ENCODE measurements at regions not wholly inside any gene's neighbourhood (a gene's known extent, or its start where the extent isn't known, plus 50 kb on each side); places are given as distances from the start of the nearest gene placed in this dataset.
A peak's percentile ranks its signal among the peaks of the same experiment; 100 is the strongest.

- Histone ChIP-seq H2BK12ac (ENCODE audit: low read length) (peak overlapping the region; percentile 26), H2BK5ac (ENCODE audit: low read length) (peak overlapping the region; percentile 4), H3K79me1 (ENCODE audit: low read depth, low read length) (no peaks in the 10 kb centered on the region), H3K9ac (ENCODE audit: low read depth, low read length, poor library complexity) (no peak overlapping the region), H3K27ac (replicated peaks; ENCODE audit: low read length) (no peak overlapping the region), H3K36me3 (replicated peaks in 1 of 2; ENCODE audit: control insufficient read depth in 2 of 2, insufficient read depth in 2 of 2, low read length in 2 of 2) (no peaks in the 10 kb centered on the region), H3K4me1 (ENCODE audit: control insufficient read depth in 2 of 2, insufficient read depth in 1 of 2, low read depth in 1 of 2, low read length in 2 of 2) (peaks cover 7 to 12% of the 10 kb centered on the region in 2 donors), H4K91ac (ENCODE audit: low read depth, low read length, poor library complexity) (peak overlapping the region; percentile 12), H2AFZ (ENCODE audit: low read length) (no peak overlapping the region), H3K4me3 (ENCODE audit: low read length in 2 of 2) (no peak overlapping the region), H4K8ac (ENCODE audit: low read depth, low read length) (no peak overlapping the region), H2BK15ac (ENCODE audit: low read length) (no peak overlapping the region), H2AK5ac (ENCODE audit: low read depth, low read length) (no peak overlapping the region), H3K9me3 (replicated peaks in 1 of 2; ENCODE audit: control insufficient read depth in 2 of 2, insufficient read depth in 1 of 2, low read depth in 1 of 2, low read length in 2 of 2) (peaks cover 3 to 6% of the 10 kb centered on the region in 2 donors), H3K4ac (ENCODE audit: low read length) (no peak overlapping the region), H3K4me2 (ENCODE audit: insufficient read depth, low read length, poor library complexity, severe bottlenecking) (no peak overlapping the region), H3K18ac (ENCODE audit: low read length) (peak overlapping the region; percentile 68), H3K23ac (ENCODE audit: low read depth, low read length, poor library complexity) (no peak overlapping the region), H2BK120ac (ENCODE audit: low read depth, low read length) (no peak overlapping the region), H3K14ac (ENCODE audit: low read length) (no peak overlapping the region), H3K27me3 (ENCODE audit: control insufficient read depth in 3 of 3, insufficient read depth in 3 of 3, low read depth in 1 of 3, low read length in 3 of 3) (no peaks in the 10 kb centered on the region)
- DNase-seq (ENCODE audit: low spot score): no peak
- whole genome bisulfite sequencing, 2 donors (ENCODE audit: extremely low coverage in 2 of 2, insufficient read length in 2 of 2, insufficient replicate concordance in 1 of 2): no CpG with 5 or more reads among the region's 7 CpGs
Measured at GRCh38 chr1:94684690-94685250, 135.4 kb upstream of the SLC44A3 start.

- H3K36me3 ChIP-seq (replicated peaks in 1 of 2; ENCODE audit: control insufficient read depth in 2 of 2, insufficient read depth in 2 of 2, low read length in 2 of 2): no peaks in the 10 kb centered on the region
- H2BK15ac ChIP-seq (ENCODE audit: low read length): no peak overlapping the region
- WGBS, 2 donors (ENCODE audit: extremely low coverage in 2 of 2, insufficient read length in 2 of 2, insufficient replicate concordance in 1 of 2): no CpG with 5 or more reads among the region's 6 CpGs
- H4K8ac ChIP-seq (ENCODE audit: low read depth, low read length): no peak overlapping the region
- H2BK120ac ChIP-seq (ENCODE audit: low read depth, low read length): no peak overlapping the region
- H3K14ac ChIP-seq (ENCODE audit: low read length): no peak overlapping the region
- peak overlapping the region; percentile 25 for H2BK5ac ChIP-seq (ENCODE audit: low read length)
- H3K27ac ChIP-seq (replicated peaks; ENCODE audit: low read length): no peak overlapping the region
- no peaks in the 10 kb centered on the region for H3K79me1 ChIP-seq (ENCODE audit: low read depth, low read length)
- no peak overlapping the region for H4K91ac ChIP-seq (ENCODE audit: low read depth, low read length, poor library complexity)
- DNase-seq (ENCODE audit: low spot score): no peak
- no peak overlapping the region for H3K9ac ChIP-seq (ENCODE audit: low read depth, low read length, poor library complexity)
- no peak overlapping the region for H3K4me3 ChIP-seq (ENCODE audit: low read length in 2 of 2)
- peaks cover 2 to 6% of the 10 kb centered on the region in 2 donors for H3K4me1 ChIP-seq (ENCODE audit: control insufficient read depth in 2 of 2, insufficient read depth in 1 of 2, low read depth in 1 of 2, low read length in 2 of 2)
- H2AFZ ChIP-seq (ENCODE audit: low read length): no peak overlapping the region
- H3K27me3 ChIP-seq (ENCODE audit: control insufficient read depth in 3 of 3, insufficient read depth in 3 of 3, low read depth in 1 of 3, low read length in 3 of 3): no peaks in the 10 kb centered on the region
- no peak overlapping the region for H2BK12ac ChIP-seq (ENCODE audit: low read length)
- H3K18ac ChIP-seq (ENCODE audit: low read length): no peak overlapping the region
- H3K9me3 ChIP-seq (replicated peaks in 1 of 2; ENCODE audit: control insufficient read depth in 2 of 2, insufficient read depth in 1 of 2, low read depth in 1 of 2, low read length in 2 of 2): peaks cover 3 to 8% of the 10 kb centered on the region in 2 donors
- H3K4ac ChIP-seq (ENCODE audit: low read length): no peak overlapping the region
- peak overlapping the region; percentile 48 for H2AK5ac ChIP-seq (ENCODE audit: low read depth, low read length)
- no peak overlapping the region for H3K23ac ChIP-seq (ENCODE audit: low read depth, low read length, poor library complexity)
- H3K4me2 ChIP-seq (ENCODE audit: insufficient read depth, low read length, poor library complexity, severe bottlenecking): no peak overlapping the region
Measured at GRCh38 chr1:94683886-94684285, 136.3 kb upstream of the SLC44A3 start.

GRCh38 chr1:94680039-94680377, 138.4 kb upstream of the F3 start:
- Histone ChIP-seq H2BK12ac (ENCODE audit: low read length) (no peak overlapping the region), H3K9ac (ENCODE audit: low read depth, low read length, poor library complexity) (no peak overlapping the region), H4K8ac (ENCODE audit: low read depth, low read length) (no peak overlapping the region), H3K36me3 (replicated peaks in 1 of 2; ENCODE audit: control insufficient read depth in 2 of 2, insufficient read depth in 2 of 2, low read length in 2 of 2) (no peaks in the 10 kb centered on the region), H2BK120ac (ENCODE audit: low read depth, low read length) (no peak overlapping the region), H3K4ac (ENCODE audit: low read length) (no peak overlapping the region), H3K4me1 (ENCODE audit: control insufficient read depth in 2 of 2, insufficient read depth in 1 of 2, low read depth in 1 of 2, low read length in 2 of 2) (peaks cover 2 to 5% of the 10 kb centered on the region in 2 donors), H2AK5ac (ENCODE audit: low read depth, low read length) (no peak overlapping the region), H3K4me2 (ENCODE audit: insufficient read depth, low read length, poor library complexity, severe bottlenecking) (no peak overlapping the region), H3K23ac (ENCODE audit: low read depth, low read length, poor library complexity) (no peak overlapping the region), H3K14ac (ENCODE audit: low read length) (no peak overlapping the region), H3K27me3 (ENCODE audit: control insufficient read depth in 3 of 3, insufficient read depth in 3 of 3, low read depth in 1 of 3, low read length in 3 of 3) (no peaks in the 10 kb centered on the region), H3K18ac (ENCODE audit: low read length) (no peak overlapping the region), H3K27ac (replicated peaks; ENCODE audit: low read length) (no peak overlapping the region), H3K79me1 (ENCODE audit: low read depth, low read length) (no peaks in the 10 kb centered on the region), H2BK5ac (ENCODE audit: low read length) (no peak overlapping the region), H3K4me3 (ENCODE audit: low read length in 2 of 2) (no peak overlapping the region), H2BK15ac (ENCODE audit: low read length) (no peak overlapping the region), H3K9me3 (replicated peaks in 1 of 2; ENCODE audit: control insufficient read depth in 2 of 2, insufficient read depth in 1 of 2, low read depth in 1 of 2, low read length in 2 of 2) (peaks cover 0 to 4% of the 10 kb centered on the region in 2 donors), H2AFZ (ENCODE audit: low read length) (no peak overlapping the region), H4K91ac (ENCODE audit: low read depth, low read length, poor library complexity) (no peak overlapping the region)
- no CpG with 5 or more reads among the region's 3 CpGs for WGBS, 2 donors (ENCODE audit: extremely low coverage in 2 of 2, insufficient read length in 2 of 2, insufficient replicate concordance in 1 of 2)
- no peak for DNase-seq (ENCODE audit: low spot score)

- no peak overlapping the region for H2BK15ac ChIP-seq (ENCODE audit: low read length)
- no peak overlapping the region for H3K4ac ChIP-seq (ENCODE audit: low read length)
- H3K14ac ChIP-seq (ENCODE audit: low read length): no peak overlapping the region
- H3K23ac ChIP-seq (ENCODE audit: low read depth, low read length, poor library complexity): no peak overlapping the region
- H3K36me3 ChIP-seq (replicated peaks in 1 of 2; ENCODE audit: control insufficient read depth in 2 of 2, insufficient read depth in 2 of 2, low read length in 2 of 2): no peaks in the 10 kb centered on the region
- H3K18ac ChIP-seq (ENCODE audit: low read length): no peak overlapping the region
- no peak for DNase-seq (ENCODE audit: low spot score)
- no peak overlapping the region for H3K27ac ChIP-seq (replicated peaks; ENCODE audit: low read length)
- H3K4me2 ChIP-seq (ENCODE audit: insufficient read depth, low read length, poor library complexity, severe bottlenecking): no peak overlapping the region
- no peak overlapping the region for H2BK120ac ChIP-seq (ENCODE audit: low read depth, low read length)
- no peaks in the 10 kb centered on the region for H3K27me3 ChIP-seq (ENCODE audit: control insufficient read depth in 3 of 3, insufficient read depth in 3 of 3, low read depth in 1 of 3, low read length in 3 of 3)
- H3K4me3 ChIP-seq (ENCODE audit: low read length in 2 of 2): no peak overlapping the region
- H4K8ac ChIP-seq (ENCODE audit: low read depth, low read length): no peak overlapping the region
- no CpG with 5 or more reads among the region's 4 CpGs for WGBS, 2 donors (ENCODE audit: extremely low coverage in 2 of 2, insufficient read length in 2 of 2, insufficient replicate concordance in 1 of 2)
- no peak overlapping the region for H2AK5ac ChIP-seq (ENCODE audit: low read depth, low read length)
- H4K91ac ChIP-seq (ENCODE audit: low read depth, low read length, poor library complexity): no peak overlapping the region
- H2AFZ ChIP-seq (ENCODE audit: low read length): no peak overlapping the region
- H3K79me1 ChIP-seq (ENCODE audit: low read depth, low read length): no peaks in the 10 kb centered on the region
- peaks cover 2 to 5% of the 10 kb centered on the region in 2 donors for H3K4me1 ChIP-seq (ENCODE audit: control insufficient read depth in 2 of 2, insufficient read depth in 1 of 2, low read depth in 1 of 2, low read length in 2 of 2)
- peaks cover 0 to 4% of the 10 kb centered on the region in 2 donors for H3K9me3 ChIP-seq (replicated peaks in 1 of 2; ENCODE audit: control insufficient read depth in 2 of 2, insufficient read depth in 1 of 2, low read depth in 1 of 2, low read length in 2 of 2)
- no peak overlapping the region for H2BK12ac ChIP-seq (ENCODE audit: low read length)
- no peak overlapping the region for H2BK5ac ChIP-seq (ENCODE audit: low read length)
- no peak overlapping the region for H3K9ac ChIP-seq (ENCODE audit: low read depth, low read length, poor library complexity)
Measured at GRCh38 chr1:94679332-94680038, 137.9 kb upstream of the F3 start.

All from neuronal stem cell (in vitro differentiated cells).